Endodermal cell (in vitro differentiated cells): ENCODE measurements at regions not wholly inside any gene's neighbourhood (a gene's known extent, or its start where the extent isn't known, plus 50 kb on each side); places are given as distances from the start of the nearest gene placed in this dataset.

Experiments
- DNase-seq: peaks from one replicate; pipeline ENCODE4 v3.0.0-alpha.2; 2017
- H3K27ac ChIP-seq: 2 replicates; pipeline ENCODE4 v1.5.1; 2013; ENCODE audit warnings: mild to moderate bottlenecking, low read depth, low read length, moderate library complexity
- H3K27me3 ChIP-seq: 2 replicates; pipeline ENCODE4 v1.6.1; 2013; ENCODE audit warnings: mild to moderate bottlenecking, low read length, moderate library complexity; ENCODE audit not compliant: insufficient read depth, control insufficient read depth, poor library complexity, severe bottlenecking
- H3K36me3 ChIP-seq: 2 replicates; pipeline ENCODE4 v1.7.0; 2013; ENCODE audit warnings: mild to moderate bottlenecking, low read length, moderate library complexity; ENCODE audit not compliant: control insufficient read depth, insufficient read depth
- H3K4me1 ChIP-seq: one replicate; pipeline ENCODE4 v1.7.0; 2013; ENCODE audit warnings: low read length; ENCODE audit not compliant: control insufficient read depth, insufficient read depth
- H3K4me3 ChIP-seq: 2 replicates; pipeline ENCODE4 v1.5.1; 2013; ENCODE audit warnings: mild to moderate bottlenecking, low read length, moderate library complexity
- H3K9ac ChIP-seq: 2 replicates; pipeline ENCODE4 v1.6.1; 2013; ENCODE audit warnings: mild to moderate bottlenecking, low read length, moderate library complexity; ENCODE audit not compliant: poor library complexity, severe bottlenecking; ENCODE audit errors: extremely low read depth
- H3K9me3 ChIP-seq: 2 replicates; pipeline ENCODE4 v1.6.1; 2013; ENCODE audit warnings: mild to moderate bottlenecking, low read length, moderate library complexity; ENCODE audit not compliant: control insufficient read depth
- H3K27ac Mint-ChIP-seq: 2 replicates; pipeline ENCODE4 v1.8.0; 2020; ENCODE audit warnings: mixed read lengths
- H3K27me3 Mint-ChIP-seq: 2 replicates; pipeline ENCODE4 v1.8.0; 2021; ENCODE audit warnings: mild to moderate bottlenecking, mixed read lengths; ENCODE audit not compliant: insufficient read depth
- H3K36me3 Mint-ChIP-seq: 2 replicates; pipeline ENCODE4 v1.8.0; 2020; ENCODE audit warnings: low read depth, mixed read lengths
- H3K4me1 Mint-ChIP-seq: 2 replicates; pipeline ENCODE4 v1.8.0; 2020; ENCODE audit warnings: mixed read lengths
- H3K4me3 Mint-ChIP-seq: 2 replicates; pipeline ENCODE4 v1.8.0; 2020; ENCODE audit warnings: mild to moderate bottlenecking, moderate library complexity, mixed read lengths
- H3K9me3 Mint-ChIP-seq: 2 replicates; pipeline ENCODE4 v1.8.0; 2020; ENCODE audit warnings: mild to moderate bottlenecking, mixed read lengths
- CTCF ChIP-seq: fragments of 200-600 bp; sonication (generic); conservative IDR thresholded peaks from 2 replicates; pipeline ENCODE4 v1.5.0; 2021; ENCODE audit warnings: antibody characterized with exemption, mild to moderate bottlenecking
- WGBS, 2 experiments: methylation state at CpG; one replicate each; pipeline versions ENCODE4 v1.1.5 to v1.1.7; 2013; ENCODE audit warnings: missing lambda C conversion rate in 2 of 2, mixed read lengths in 1 of 2; ENCODE audit not compliant: insufficient coverage in 1 of 2, insufficient read length in 1 of 2; 5-methylcytosine and 5-hydroxymethylcytosine counted together

GRCh38 chr14:95024380-95024779 is 132.9 kb downstream of the DICER1 start:
- peaks cover 4% of the 10 kb centered on the region for H3K9me3 Mint-ChIP-seq
- no peak for DNase-seq
- H3K4me3 ChIP-seq = no peak overlapping the region
- peaks cover 1% of the 10 kb centered on the region for H3K27me3 Mint-ChIP-seq
- H3K4me3 Mint-ChIP-seq = no peak overlapping the region
- no peaks in the 10 kb centered on the region for H3K27me3 ChIP-seq
- H3K4me1 ChIP-seq = no peaks in the 10 kb centered on the region
- H3K9me3 ChIP-seq = peaks cover 11% of the 10 kb centered on the region
- no peak overlapping the region for H3K9ac ChIP-seq
- H3K36me3 ChIP-seq = no peaks in the 10 kb centered on the region
- peak; percentile 25 for TF ChIP-seq CTCF
- H3K4me1 Mint-ChIP-seq = no peaks in the 10 kb centered on the region
- H3K36me3 Mint-ChIP-seq = no peaks in the 10 kb centered on the region
- no peak overlapping the region for H3K27ac ChIP-seq
- no peak overlapping the region for H3K27ac Mint-ChIP-seq
- 94 to 98% methylated on average over 4 to 6 of the region's 6 CpGs for WGBS, 2 experiments

GRCh38 chr14:95023886-95024285 is 133.4 kb downstream of the DICER1 start:
- DNase-seq = no peak
- no peaks in the 10 kb centered on the region for H3K4me1 Mint-ChIP-seq
- H3K9ac ChIP-seq = no peak overlapping the region
- no peak for TF ChIP-seq CTCF
- no peak overlapping the region for H3K4me3 ChIP-seq
- no peaks in the 10 kb centered on the region for H3K4me1 ChIP-seq
- no peaks in the 10 kb centered on the region for H3K36me3 Mint-ChIP-seq
- WGBS, 2 experiments = 87 to 93% methylated on average over 4 of the region's 4 CpGs
- H3K27me3 ChIP-seq = no peaks in the 10 kb centered on the region
- no peaks in the 10 kb centered on the region for H3K36me3 ChIP-seq
- no peak overlapping the region for H3K27ac Mint-ChIP-seq
- H3K9me3 ChIP-seq = peaks cover 11% of the 10 kb centered on the region
- H3K4me3 Mint-ChIP-seq = no peak overlapping the region
- H3K27me3 Mint-ChIP-seq = peaks cover 1% of the 10 kb centered on the region
- H3K9me3 Mint-ChIP-seq = peaks cover 4% of the 10 kb centered on the region
- no peak overlapping the region for H3K27ac ChIP-seq

- Mint-ChIP-seq H3K27ac (no peak overlapping the region), H3K4me1 (no peaks in the 10 kb centered on the region)
- no peak for DNase-seq
Observed at GRCh38 chr14:95023115-95023514, 134.2 kb downstream of the DICER1 start.

More at GRCh38 chr14:95023115-95023514, 134.2 kb downstream of the DICER1 start:
- Histone ChIP-seq H3K27ac (no peak overlapping the region), H3K27me3 (no peaks in the 10 kb centered on the region), H3K36me3 (no peaks in the 10 kb centered on the region), H3K4me3 (no peak overlapping the region), H3K4me1 (no peaks in the 10 kb centered on the region), H3K9me3 (peaks cover 11% of the 10 kb centered on the region), H3K9ac (no peak overlapping the region)
- H3K4me3 Mint-ChIP-seq = no peak overlapping the region
- no peaks in the 10 kb centered on the region for H3K36me3 Mint-ChIP-seq
- peaks cover 4% of the 10 kb centered on the region for H3K9me3 Mint-ChIP-seq
- no peak for TF ChIP-seq CTCF
- peaks cover 1% of the 10 kb centered on the region for H3K27me3 Mint-ChIP-seq
- WGBS, 2 experiments = 91 to 96% methylated on average over 6 to 8 of the region's 9 CpGs
